ENCODE measurements at regions not wholly inside any gene's neighbourhood (a gene's known extent, or its start where the extent isn't known, plus 50 kb on each side); places are given as distances from the start of the nearest gene placed in this dataset.

DNA sequence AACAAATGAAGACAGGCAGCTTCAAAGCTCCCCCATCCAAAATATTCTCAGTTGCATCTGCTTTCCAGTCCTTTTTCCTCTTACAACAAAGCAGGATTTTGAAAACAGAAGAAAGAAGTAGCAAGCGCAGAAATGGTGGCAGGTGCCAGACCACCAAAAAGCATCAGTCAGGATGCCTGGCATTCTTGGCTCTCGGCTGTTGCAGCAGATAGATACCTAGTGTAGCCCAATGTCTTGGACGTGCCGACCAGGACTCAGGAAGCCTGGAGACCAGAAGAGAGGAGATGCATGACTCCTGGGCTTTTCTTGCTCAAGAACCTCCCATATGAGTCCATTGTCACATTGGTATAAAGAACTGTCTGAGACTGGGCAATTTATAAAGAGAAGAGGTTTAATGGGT, 115.2 kb downstream of the RAB18 start:
- Mint-ChIP-seq H3K36me3 (no peaks in the 10 kb centered on the region), H3K9me3 (peaks cover 0 to 2% (median 0%) of the 10 kb centered on the region in 11 donors), H3K4me1 (peaks cover 0 to 9% (median 0%) of the 10 kb centered on the region in 7 donors), H3K27ac (no peak overlapping the region), H3K27me3 (peaks cover 10 to 20% (median 14%) of the 10 kb centered on the region in 5 donors), H3K4me3 (no peak overlapping the region)
- CTCF ChIA-PET, result no interaction called here
- H3K36me3 ChIP-seq (ENCODE audit: control insufficient read depth in 2 of 3, insufficient read depth in 3 of 3, low read length in 3 of 3), result no peaks in the 10 kb centered on the region
- DNase-seq (no peak), ATAC-seq (no peak)
- H3K4me3 ChIP-seq (ENCODE audit: low read length), result no peak overlapping the region
- POLR2A ChIA-PET, result no interaction called here
- H3K4me1 ChIP-seq (ENCODE audit: control insufficient read depth in 2 of 2, insufficient read depth in 2 of 2, low read length in 2 of 2), result no peaks in the 10 kb centered on the region
- H3K27me3 ChIP-seq (ENCODE audit: control insufficient read depth in 2 of 2, insufficient read depth in 2 of 2, low read length in 2 of 2), result no peaks in the 10 kb centered on the region
- intact Hi-C loops (cut with micrococcal nuclease), result no loop called here
- no peaks in the 10 kb centered on the region for H3K9me3 ChIP-seq (ENCODE audit: control insufficient read depth in 2 of 3, low read length in 3 of 3)
- H3K27ac ChIP-seq (ENCODE audit: low read depth, low read length), result no peak overlapping the region

DNA sequence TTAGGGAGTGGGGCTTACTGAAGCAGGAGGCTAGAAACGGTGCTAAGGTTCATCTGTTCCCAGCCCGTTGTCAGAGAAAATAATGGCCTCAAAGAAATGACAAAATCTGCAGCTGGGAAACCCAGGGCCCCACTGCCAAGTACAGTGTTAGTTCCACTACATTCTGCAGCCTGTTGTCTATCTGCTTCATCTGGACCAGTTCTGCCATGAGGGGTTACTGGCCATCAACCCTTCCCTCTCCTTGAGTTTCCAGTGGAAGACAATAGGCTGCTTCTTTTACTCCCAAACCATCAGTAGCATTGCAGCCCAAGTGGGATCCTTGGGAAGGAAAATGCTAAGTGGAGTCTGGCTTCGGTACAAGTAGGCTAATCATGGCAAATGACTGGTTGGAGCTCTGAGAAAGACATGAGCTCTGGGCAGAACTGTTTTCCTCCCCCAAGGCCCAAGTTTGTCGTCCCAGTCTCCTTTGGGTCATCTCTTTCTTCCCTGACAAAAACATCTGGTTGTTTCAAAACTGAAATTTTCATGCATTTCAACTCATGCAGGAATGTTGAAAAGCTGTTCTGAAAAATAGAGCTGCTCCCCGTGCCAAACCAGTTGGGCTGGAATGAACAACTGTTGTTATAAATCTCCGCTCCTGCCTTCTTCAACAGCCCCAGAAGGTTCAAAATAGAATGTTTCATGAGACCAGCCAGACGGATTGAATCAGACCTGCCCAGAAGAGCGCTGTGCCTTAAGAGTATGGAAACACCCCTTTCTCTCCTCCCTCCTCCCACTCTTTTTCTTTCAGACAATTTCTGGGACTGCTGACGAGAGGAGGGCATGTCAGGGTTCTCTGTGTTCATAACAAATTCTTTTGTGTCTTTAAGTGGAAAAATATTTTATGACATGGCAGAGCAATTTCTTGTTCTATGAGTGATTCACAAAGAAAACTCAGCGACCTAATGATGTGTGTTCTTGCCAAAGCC, 116.6 kb downstream of the RAB18 start:
- Mint-ChIP-seq H3K9me3 (peaks cover 0 to 2% (median 0%) of the 10 kb centered on the region in 11 donors), H3K36me3 (no peaks in the 10 kb centered on the region), H3K27me3 (peaks cover 12 to 31% (median 19%) of the 10 kb centered on the region in 5 donors), H3K4me1 (peaks cover 0 to 2% (median 0%) of the 10 kb centered on the region in 7 donors), H3K27ac (no peak overlapping the region), H3K4me3 (no peak overlapping the region)
- Histone ChIP-seq H3K27ac (ENCODE audit: low read depth, low read length) (no peak overlapping the region), H3K36me3 (ENCODE audit: control insufficient read depth in 2 of 3, insufficient read depth in 3 of 3, low read length in 3 of 3) (no peaks in the 10 kb centered on the region), H3K27me3 (ENCODE audit: control insufficient read depth in 2 of 2, insufficient read depth in 2 of 2, low read length in 2 of 2) (no peaks in the 10 kb centered on the region), H3K4me1 (ENCODE audit: control insufficient read depth in 2 of 2, insufficient read depth in 2 of 2, low read length in 2 of 2) (no peaks in the 10 kb centered on the region), H3K9me3 (ENCODE audit: control insufficient read depth in 2 of 3, low read length in 3 of 3) (no peaks in the 10 kb centered on the region), H3K4me3 (ENCODE audit: low read length) (no peak overlapping the region)
- no peak for DNase-seq
- ChIA-PET POLR2A (no interaction called here), CTCF (no interaction called here)
- no peak for ATAC-seq
- intact Hi-C loops (cut with micrococcal nuclease), result no loop called here

GRCh38 chr10:27621461-27621860, 117.4 kb downstream of the RAB18 start:
- Histone ChIP-seq H3K9me3 (ENCODE audit: control insufficient read depth in 2 of 3, low read length in 3 of 3) (no peaks in the 10 kb centered on the region), H3K4me1 (ENCODE audit: control insufficient read depth in 2 of 2, insufficient read depth in 2 of 2, low read length in 2 of 2) (no peaks in the 10 kb centered on the region), H3K27me3 (ENCODE audit: control insufficient read depth in 2 of 2, insufficient read depth in 2 of 2, low read length in 2 of 2) (no peaks in the 10 kb centered on the region), H3K36me3 (ENCODE audit: control insufficient read depth in 2 of 3, insufficient read depth in 3 of 3, low read length in 3 of 3) (no peaks in the 10 kb centered on the region), H3K4me3 (ENCODE audit: low read length) (no peak overlapping the region), H3K27ac (ENCODE audit: low read depth, low read length) (no peak overlapping the region)
- Mint-ChIP-seq H3K27ac (no peak overlapping the region), H3K27me3 (peaks cover 9 to 24% (median 19%) of the 10 kb centered on the region in 5 donors), H3K4me3 (no peak overlapping the region), H3K9me3 (peaks cover 0 to 2% (median 0%) of the 10 kb centered on the region in 11 donors), H3K36me3 (no peaks in the 10 kb centered on the region), H3K4me1 (peaks cover 0 to 2% (median 0%) of the 10 kb centered on the region in 7 donors)
- ChIA-PET CTCF (no interaction called here), POLR2A (no interaction called here)
- ATAC-seq, result no peak
- intact Hi-C loops (cut with micrococcal nuclease), result no loop called here
- DNase-seq, result no peak

- POLR2A ChIA-PET, result no interaction called here
- Mint-ChIP-seq H3K27me3 (peaks cover 12 to 34% (median 24%) of the 10 kb centered on the region in 5 donors), H3K4me3 (no peak overlapping the region), H3K27ac (no peak overlapping the region), H3K9me3 (peaks cover 0 to 2% (median 0%) of the 10 kb centered on the region in 11 donors), H3K4me1 (peaks cover 0 to 2% (median 0%) of the 10 kb centered on the region in 7 donors), H3K36me3 (no peaks in the 10 kb centered on the region)
- Histone ChIP-seq H3K36me3 (ENCODE audit: control insufficient read depth in 2 of 3, insufficient read depth in 3 of 3, low read length in 3 of 3) (no peaks in the 10 kb centered on the region), H3K4me1 (ENCODE audit: control insufficient read depth in 2 of 2, insufficient read depth in 2 of 2, low read length in 2 of 2) (no peaks in the 10 kb centered on the region), H3K27me3 (ENCODE audit: control insufficient read depth in 2 of 2, insufficient read depth in 2 of 2, low read length in 2 of 2) (no peaks in the 10 kb centered on the region), H3K4me3 (ENCODE audit: low read length) (no peak overlapping the region), H3K9me3 (ENCODE audit: control insufficient read depth in 2 of 3, low read length in 3 of 3) (no peaks in the 10 kb centered on the region), H3K27ac (ENCODE audit: low read depth, low read length) (no peak overlapping the region)
- intact Hi-C loops (cut with micrococcal nuclease), result no loop called here
- ATAC-seq (no peak), DNase-seq (no peak)
- CTCF ChIA-PET, result no interaction called here
These were observed 118.5 kb downstream of the RAB18 start for GRCh38 chr10:27622596-27622995.

All from naive thymus-derived CD4-positive, alpha-beta T cell (primary cell).